ENCODE measurements at regions not wholly inside any gene's neighbourhood (a gene's known extent, or its start where the extent isn't known, plus 50 kb on each side); places are given as distances from the start of the nearest gene placed in this dataset.

GRCh38 chr4:41487868-41488440 is 50.0 kb upstream of the LIMCH1 start:
- H3K4me2 ChIP-seq (replicated peaks; ENCODE audit: low read depth, low read length, poor library complexity, severe bottlenecking) = no peak overlapping the region
- intact Hi-C loops (cut with micrococcal nuclease) = no loop called here

More at GRCh38 chr4:41487868-41488440, 50.0 kb upstream of the LIMCH1 start:
- no peak overlapping the region for H2AFZ ChIP-seq (ENCODE audit: insufficient read depth, low read depth, low read length, poor library complexity, severe bottlenecking)
- TF ChIP-seq CTCF (IDR thresholded peaks at IDR 0.05) (no peak), EZH2 (IDR thresholded peaks at IDR 0.05; ENCODE audit: borderline replicate concordance, insufficient read depth, low read depth, low read length, poor library complexity, severe bottlenecking) (no peak)
- Mint-ChIP-seq H3K4me1 (no peaks in the 10 kb centered on the region), H3K27ac (no peak overlapping the region), H3K4me3 (no peak overlapping the region), H3K9me3 (ENCODE audit: insufficient read depth) (no peaks in the 10 kb centered on the region), H3K27me3 (no peaks in the 10 kb centered on the region)
- DNase-seq = no peak
- ATAC-seq (ENCODE audit: low read depth) = no peak
- POLR2A ChIA-PET = no interaction called here
- no peak overlapping the region for H3K27ac ChIP-seq (ENCODE audit: low read length in 2 of 2)
- peaks cover 0 to 14% (median 0%) of the 10 kb centered on the region in 3 donors for H3K9me3 ChIP-seq (ENCODE audit: control extremely low read depth in 1 of 3, control insufficient read depth in 2 of 3, insufficient read depth in 1 of 3, low read length in 2 of 3)
- 67% methylated on average over 1 of the region's 4 CpGs for WGBS (ENCODE audit: insufficient coverage)
- no peaks in the 10 kb centered on the region for H3K4me1 ChIP-seq (ENCODE audit: control insufficient read depth in 2 of 2, insufficient read depth in 2 of 2, low read length in 2 of 2)
- CTCF ChIA-PET = no interaction called here
- no peaks in the 10 kb centered on the region for H3K36me3 ChIP-seq (replicated peaks in 1 of 2; ENCODE audit: control extremely low read depth in 1 of 2, control insufficient read depth in 1 of 2, extremely low read depth in 1 of 2, insufficient read depth in 2 of 2, low read length in 1 of 2)
- H3K9ac ChIP-seq (ENCODE audit: low read length) = no peak overlapping the region
- no peaks in the 10 kb centered on the region for H3K79me2 ChIP-seq (ENCODE audit: control insufficient read depth, insufficient read depth, low read length)
- H3K4me3 ChIP-seq (ENCODE audit: control extremely low read depth in 1 of 5, extremely low read depth in 1 of 5, insufficient read depth in 1 of 5, low read depth in 2 of 5, low read length in 4 of 5) = no peak overlapping the region
- no peaks in the 10 kb centered on the region for H4K20me1 ChIP-seq (ENCODE audit: control insufficient read depth, insufficient read depth, low read length, poor library complexity, severe bottlenecking)
- H3K27me3 ChIP-seq (replicated peaks in 1 of 4; ENCODE audit: control extremely low read depth in 1 of 4, control insufficient read depth in 3 of 4, insufficient read depth in 4 of 4, low read length in 3 of 4) = no peaks in the 10 kb centered on the region

Data from B cell (primary cell).